ENCODE measurements at regions not wholly inside any gene's neighbourhood (a gene's known extent, or its start where the extent isn't known, plus 50 kb on each side); places are given as distances from the start of the nearest gene placed in this dataset.

- no peaks in the 10 kb centered on the region for H3K9me3 ChIP-seq (ENCODE audit: control insufficient read depth, insufficient read depth, low read depth, low read length)
- no peaks in the 10 kb centered on the region for H3K36me3 ChIP-seq (ENCODE audit: control insufficient read depth in 2 of 2, insufficient read depth in 1 of 2, low read length in 2 of 2)
- POLR2A ChIA-PET, result no interaction called here
- CTCF ChIA-PET, result interaction anchor here (0.5 kb wide), 1 partner anchor 114 kb away, joined by 3 read pairs; no protein-coding TSS in a partner anchor
- TF ChIP-seq ZNF239 (tag by site-specific recombination; IDR thresholded peaks at IDR 0.05) (no peak), ZNF121 (tag by site-specific recombination; IDR thresholded peaks at IDR 0.05) (peak; percentile 80)
- no peak overlapping the region; the same call in 1 of the 2 replicates for H3K27ac ChIP-seq (ENCODE audit: extremely low read depth, low read depth, low read length)
- H3K4me3 ChIP-seq (ENCODE audit: low read depth, low read length), result no peak overlapping the region
- peaks cover 23% of the 10 kb centered on the region for H3K4me1 ChIP-seq (ENCODE audit: control insufficient read depth, insufficient read depth, low read length)
Measured at GRCh38 chr12:111123390-111123789, 203.0 kb upstream of the MYL2 start.

- ChIA-PET POLR2A (no interaction called here), CTCF (interaction anchor here (1.3 kb wide), 1 partner anchor 176 kb away, joined by 4 read pairs; no protein-coding TSS in a partner anchor)
- peak overlapping the region; percentile 8 for H3K27ac ChIP-seq (ENCODE audit: extremely low read depth, low read depth, low read length)
- no peak overlapping the region for H3K4me3 ChIP-seq (ENCODE audit: low read depth, low read length)
- no peaks in the 10 kb centered on the region for H3K9me3 ChIP-seq (ENCODE audit: control insufficient read depth, insufficient read depth, low read depth, low read length)
- peaks cover 23% of the 10 kb centered on the region for H3K4me1 ChIP-seq (ENCODE audit: control insufficient read depth, insufficient read depth, low read length)
- H3K36me3 ChIP-seq (ENCODE audit: control insufficient read depth in 2 of 2, insufficient read depth in 1 of 2, low read length in 2 of 2), result no peaks in the 10 kb centered on the region
- no peak for TF ChIP-seq ZNF561 (tag by site-specific recombination; IDR thresholded peaks at IDR 0.05; ENCODE audit: borderline replicate concordance)
- no peak for TF ChIP-seq ZSCAN30 (tag by site-specific recombination; IDR thresholded peaks at IDR 0.05)
- no peak for TF ChIP-seq ZBTB26 (tag by site-specific recombination; optimal IDR thresholded peaks at IDR 0.05)
- TF ChIP-seq ZNF664 (tag by site-specific recombination; IDR thresholded peaks at IDR 0.05), result no peak
- no peak for TF ChIP-seq ZNF433 (tag by site-specific recombination; IDR thresholded peaks at IDR 0.05; ENCODE audit: low read depth)
- peak; percentile 41; the same call in 1 of the 2 replicates for TF ChIP-seq ZEB2 (tag by site-specific recombination; IDR thresholded peaks at IDR 0.05)
- TF ChIP-seq ZNF266 (tag by site-specific recombination; IDR thresholded peaks at IDR 0.05; ENCODE audit: low read depth), result no peak
- TF ChIP-seq ZNF19 (tag by site-specific recombination; IDR thresholded peaks at IDR 0.05; ENCODE audit: low read depth), result no peak
- TF ChIP-seq GLIS1 (tag by site-specific recombination; IDR thresholded peaks at IDR 0.05), result peak; percentile 96
- no peak for TF ChIP-seq ZNF596 (tag by site-specific recombination; IDR thresholded peaks at IDR 0.05)
- no peak for TF ChIP-seq ZFP37 (tag by site-specific recombination; IDR thresholded peaks at IDR 0.05)
- TF ChIP-seq FEZF1 (tag by site-specific recombination; IDR thresholded peaks at IDR 0.05), result peak; percentile 37
- peak; percentile 86 for TF ChIP-seq TRIM28 (IDR thresholded peaks at IDR 0.05; ENCODE audit: borderline replicate concordance, low read length)
- TF ChIP-seq OSR2 (tag by site-specific recombination; IDR thresholded peaks at IDR 0.05), result peak; percentile 75
- no peak for TF ChIP-seq ZNF654 (tag by site-specific recombination; IDR thresholded peaks at IDR 0.05; ENCODE audit: low read depth)
- TF ChIP-seq SP7 (tag by site-specific recombination; IDR thresholded peaks at IDR 0.05), result peak; percentile 70; the same call in 1 of the 2 replicates
- no peak for TF ChIP-seq ZNF571 (tag by site-specific recombination; IDR thresholded peaks at IDR 0.05)
- TF ChIP-seq KLF9 (tag by site-specific recombination; IDR thresholded peaks at IDR 0.05; ENCODE audit: low read depth), result no peak
- no peak for TF ChIP-seq ZNF394 (tag by site-specific recombination; IDR thresholded peaks at IDR 0.05; ENCODE audit: borderline replicate concordance)
- no peak for TF ChIP-seq ATF2 (tag by site-specific recombination; IDR thresholded peaks at IDR 0.05; ENCODE audit: low read depth)
- no peak for TF ChIP-seq ZNF114 (tag by site-specific recombination; IDR thresholded peaks at IDR 0.05)
- peak; percentile 33; the same call in 1 of the 2 replicates for TF ChIP-seq HIC1 (tag by site-specific recombination; IDR thresholded peaks at IDR 0.05)
- peak; percentile 55 for TF ChIP-seq ZIC2 (tag by site-specific recombination; IDR thresholded peaks at IDR 0.05)
- TF ChIP-seq ZNF366 (tag by site-specific recombination; conservative IDR thresholded peaks at IDR 0.05), result 0 out of 2 replicates have a peak, but pooled peaks have one; percentile 36
- TF ChIP-seq ZNF184 (tag by site-specific recombination; IDR thresholded peaks at IDR 0.05), result no peak
- TF ChIP-seq REPIN1 (tag by site-specific recombination; IDR thresholded peaks at IDR 0.05; ENCODE audit: low read depth), result no peak
- no peak for TF ChIP-seq ZNF580 (tag by site-specific recombination; IDR thresholded peaks at IDR 0.05)
- no peak for TF ChIP-seq BCL11A (tag by site-specific recombination; IDR thresholded peaks at IDR 0.05; ENCODE audit: low read depth)
- no peak for TF ChIP-seq ZNF214 (tag by site-specific recombination; IDR thresholded peaks at IDR 0.05; ENCODE audit: borderline replicate concordance)
- TF ChIP-seq WT1 (tag by site-specific recombination; IDR thresholded peaks at IDR 0.05), result 0 out of 2 replicates have a peak, but pooled peaks have one; percentile 30
- TF ChIP-seq ZNF174 (tag by site-specific recombination; IDR thresholded peaks at IDR 0.05), result no peak
Measured at GRCh38 chr12:111122458-111122878, 202.1 kb upstream of the MYL2 start.

All from HEK293 (cell line).